T-helper 1 cell (primary cell): ENCODE measurements at regions not wholly inside any gene's neighbourhood (a gene's known extent, or its start where the extent isn't known, plus 50 kb on each side); places are given as distances from the start of the nearest gene placed in this dataset.

Experiments
- DNase-seq, 5 donors: peaks; one replicate each; pipeline ENCODE4 v3.0.0-alpha.2; 2012 to 2020

DNA sequence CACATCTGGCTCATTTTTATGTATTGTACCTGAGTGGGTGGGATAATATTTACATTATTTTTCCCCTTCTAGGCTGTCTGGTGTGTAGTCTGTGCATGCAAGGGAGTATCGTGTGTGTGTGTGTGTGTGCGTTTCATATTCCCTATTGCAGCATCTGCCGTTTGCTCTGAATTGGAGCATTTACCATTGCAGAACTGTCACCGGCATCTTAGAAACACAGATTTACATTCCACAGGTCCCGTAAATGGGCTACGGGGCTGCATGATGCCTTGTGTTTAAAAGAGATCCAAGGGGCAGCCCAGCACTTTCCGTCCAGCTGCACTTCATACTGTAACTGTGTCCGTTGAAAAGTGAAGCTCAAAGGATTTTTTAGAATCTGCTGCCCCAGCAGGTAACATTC lies 167.1 kb upstream of the KIAA1217 start:
- DNase-seq = no peak

DNA sequence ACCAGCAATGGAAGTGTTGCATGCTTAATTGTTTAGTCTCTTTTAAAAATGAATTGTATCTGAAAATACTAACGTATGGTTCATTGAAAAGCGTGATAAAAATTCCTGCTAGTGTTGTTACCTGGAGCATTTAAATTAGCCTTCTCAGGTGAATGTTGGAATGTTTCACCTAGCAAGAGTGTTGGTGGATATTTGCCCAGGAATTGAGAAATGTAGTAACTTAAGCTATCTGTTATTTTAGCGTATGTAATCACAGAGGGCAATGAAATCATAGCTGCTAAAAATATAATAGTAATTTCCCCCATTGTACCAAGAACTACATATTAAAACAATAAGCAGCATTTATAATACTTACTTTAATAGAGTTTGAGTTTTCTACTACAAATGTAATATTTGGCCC lies 166.1 kb upstream of the KIAA1217 start:
- DNase-seq = no peak

DNA sequence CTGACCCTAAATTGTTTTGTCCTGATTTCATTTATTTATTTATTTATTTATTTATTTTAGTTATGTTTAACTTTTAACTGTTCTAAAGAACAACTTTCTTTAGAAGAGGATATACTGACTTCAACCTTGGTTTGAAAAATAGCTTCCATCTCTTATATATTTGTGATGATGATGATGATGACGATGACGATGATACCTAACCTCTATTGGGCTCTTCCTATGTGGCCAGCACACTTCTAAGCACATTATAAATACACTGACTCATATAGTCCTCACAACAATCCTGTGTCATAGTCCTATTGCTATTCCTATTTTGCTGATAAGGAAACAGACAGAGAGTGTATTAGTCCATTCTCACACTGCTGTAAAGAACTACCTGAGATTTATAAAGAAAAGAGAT lies 162.9 kb upstream of the KIAA1217 start:
- no peak for DNase-seq

GRCh38 chr10:24047176-24047575 lies 161.8 kb upstream of the KIAA1217 start:
- no peak for DNase-seq

GRCh38 chr10:24054421-24054820 lies 154.5 kb upstream of the KIAA1217 start:
- DNase-seq = no peak

- no peak for DNase-seq
Observed at GRCh38 chr10:24080207-24080606, 128.7 kb upstream of the KIAA1217 start.

DNA sequence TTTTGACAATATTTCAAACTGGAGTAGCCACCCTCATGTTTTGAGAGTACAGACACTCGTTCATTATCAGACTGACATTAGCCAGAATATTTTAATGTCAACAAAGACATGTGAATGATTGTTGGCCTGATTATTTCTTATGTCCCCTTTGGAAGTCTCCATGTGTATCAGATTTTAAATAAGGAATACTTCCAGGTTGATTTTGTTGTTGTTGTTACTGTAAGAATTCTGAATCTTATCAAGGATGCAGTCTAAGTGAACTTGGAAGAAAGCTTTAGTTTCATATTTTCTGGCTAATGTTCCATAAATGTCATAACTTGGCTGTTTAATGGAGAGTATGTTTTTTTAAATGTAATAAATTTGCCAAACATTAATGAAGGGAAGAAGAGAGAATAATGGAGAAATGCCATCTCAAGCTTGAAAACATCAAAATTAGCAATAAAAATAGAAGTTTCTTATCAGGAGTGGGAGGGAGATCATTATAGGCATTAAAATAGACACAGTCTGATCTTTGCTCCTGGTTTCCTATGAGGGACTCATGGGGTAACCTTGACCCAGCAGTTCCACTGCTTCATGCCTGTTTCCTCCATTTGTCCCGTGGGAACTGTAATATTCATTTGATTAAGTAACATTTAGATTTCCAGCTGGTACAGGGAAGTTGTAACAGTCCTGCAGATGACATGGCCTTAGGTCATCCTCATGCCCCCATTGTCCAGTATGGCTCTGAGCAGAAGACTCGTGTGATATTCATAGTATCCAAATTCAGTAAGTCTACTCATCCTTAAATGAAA lies 122.4 kb upstream of the KIAA1217 start:
- no peak for DNase-seq

DNA sequence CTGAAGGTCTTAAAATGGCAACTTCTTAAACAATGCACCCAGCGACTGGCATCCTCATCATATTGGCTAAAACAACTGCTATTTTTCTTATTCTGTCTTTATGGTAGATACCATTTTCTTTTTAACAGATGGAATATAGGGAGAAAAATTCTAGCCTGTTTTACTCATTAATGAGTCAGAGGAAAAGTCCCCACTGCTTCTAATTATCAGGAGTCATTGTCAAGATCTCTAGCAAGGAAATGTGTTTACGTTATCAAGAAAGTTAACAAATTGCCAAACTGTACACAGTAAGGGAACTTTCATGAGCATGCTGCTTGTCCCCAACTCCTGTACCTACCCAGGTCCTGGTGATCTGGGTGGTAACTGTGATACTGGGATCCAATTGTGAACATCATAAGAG lies 117.7 kb upstream of the KIAA1217 start:
- no peak for DNase-seq

- no peak for DNase-seq
Observed at GRCh38 chr10:24096281-24096680, 112.7 kb upstream of the KIAA1217 start.

- DNase-seq = no peak
Observed at GRCh38 chr10:24097751-24098207, 111.2 kb upstream of the KIAA1217 start.

- no peak for DNase-seq
Observed at GRCh38 chr10:24104895-24105294, 104.0 kb upstream of the KIAA1217 start.

DNA sequence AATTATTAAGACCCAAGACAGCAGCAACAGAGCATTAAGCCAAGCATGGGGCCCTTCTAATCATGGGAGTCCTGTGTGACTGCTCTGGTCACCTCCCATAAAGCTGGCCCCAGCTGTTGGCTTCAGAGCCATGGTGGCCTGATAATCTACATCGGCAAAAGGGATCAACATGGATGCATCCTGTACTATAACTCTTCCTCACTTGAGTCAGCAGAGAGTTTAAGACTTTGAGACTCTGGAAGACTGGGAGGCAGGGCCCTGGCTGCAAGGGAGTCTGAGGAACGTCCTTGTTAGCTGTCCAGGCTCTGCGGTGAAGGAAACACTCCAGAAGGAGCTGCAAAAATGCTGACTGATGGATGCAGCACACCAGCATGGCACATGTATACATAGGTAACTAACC lies 95.0 kb upstream of the KIAA1217 start:
- DNase-seq = no peak

GRCh38 chr10:24114556-24114955 lies 94.4 kb upstream of the KIAA1217 start:
- no peak for DNase-seq

GRCh38 chr10:24115403-24115802 lies 93.5 kb upstream of the KIAA1217 start:
- no peak for DNase-seq

- DNase-seq = no peak
Observed at GRCh38 chr10:24118246-24118645, 90.7 kb upstream of the KIAA1217 start.

GRCh38 chr10:24119896-24120295 lies 89.0 kb upstream of the KIAA1217 start:
- no peak for DNase-seq

GRCh38 chr10:24120646-24121045 lies 88.3 kb upstream of the KIAA1217 start:
- peak in 1 of 5 donors; percentile 25 for DNase-seq

DNA sequence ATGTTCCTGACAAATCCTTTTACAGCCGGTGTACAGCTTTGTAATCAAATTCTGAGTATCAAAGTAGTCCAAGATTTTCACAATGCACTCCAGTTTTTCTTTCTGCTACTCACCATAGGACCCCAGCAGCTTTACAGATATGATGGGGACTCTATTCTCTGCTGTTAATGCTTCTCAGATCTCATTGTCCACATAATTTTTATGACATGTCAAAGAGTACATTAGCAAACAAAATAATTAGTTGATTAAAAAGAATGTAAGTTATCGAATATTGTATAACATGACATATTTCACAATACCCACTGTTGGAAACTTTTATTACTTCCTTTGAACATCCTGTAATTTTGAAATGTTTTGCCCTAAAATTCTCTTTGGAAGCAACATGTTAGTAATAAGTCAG lies 81.4 kb upstream of the KIAA1217 start:
- DNase-seq = no peak

GRCh38 chr10:24128066-24128730 lies 80.7 kb upstream of the KIAA1217 start:
- no peak for DNase-seq

GRCh38 chr10:24132741-24133140 lies 76.2 kb upstream of the KIAA1217 start:
- no peak for DNase-seq

- DNase-seq = no peak
Observed at GRCh38 chr10:24133835-24134234, 75.1 kb upstream of the KIAA1217 start.

- DNase-seq = no peak
Observed at GRCh38 chr10:24136070-24136469, 72.9 kb upstream of the KIAA1217 start.

- DNase-seq = no peak
Observed at GRCh38 chr10:24147321-24147720, 61.6 kb upstream of the KIAA1217 start.

GRCh38 chr10:24149640-24150039 lies 59.3 kb upstream of the KIAA1217 start:
- DNase-seq = no peak
